HG03103 (cell line): ENCODE measurements at regions not wholly inside any gene's neighbourhood (a gene's known extent, or its start where the extent isn't known, plus 50 kb on each side); places are given as distances from the start of the nearest gene placed in this dataset.
"Not testable (repeated sequence)": the region's sequence is repeated elsewhere in the genome, so short reads cannot be mapped to it uniquely, and the experiment has no call there.

Experiments
- ATAC-seq: cut with Tn5 transposase; IDR thresholded peaks from one replicate; pipeline ENCODE4 v1.9.1; 2021; ENCODE audit warnings: low read depth; ENCODE audit not compliant: unreplicated experiment

- ATAC-seq, result no peak
Observed at GRCh38 chr2:207321514-207321913, 155.8 kb upstream of the KLF7 start.

DNA sequence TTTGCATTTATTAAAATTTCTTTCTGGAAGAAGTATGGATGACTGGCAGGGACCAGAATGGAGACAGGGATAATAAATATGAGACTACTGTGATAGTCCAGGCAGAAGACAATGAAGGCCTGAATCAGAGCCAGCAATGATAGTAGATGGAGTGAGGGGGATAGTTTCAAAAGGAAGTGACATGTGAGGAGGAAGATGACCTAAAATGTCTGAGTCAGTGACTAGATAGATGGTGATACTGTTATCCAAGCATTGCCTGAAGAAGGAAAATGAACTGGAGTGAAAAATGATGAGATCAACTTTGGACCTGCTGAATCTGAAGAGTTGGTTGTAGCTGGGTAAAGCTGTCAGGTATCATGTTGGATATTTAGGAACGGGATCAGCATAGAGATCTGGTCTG, 158.3 kb upstream of the KLF7 start:
- ATAC-seq, result no peak

DNA sequence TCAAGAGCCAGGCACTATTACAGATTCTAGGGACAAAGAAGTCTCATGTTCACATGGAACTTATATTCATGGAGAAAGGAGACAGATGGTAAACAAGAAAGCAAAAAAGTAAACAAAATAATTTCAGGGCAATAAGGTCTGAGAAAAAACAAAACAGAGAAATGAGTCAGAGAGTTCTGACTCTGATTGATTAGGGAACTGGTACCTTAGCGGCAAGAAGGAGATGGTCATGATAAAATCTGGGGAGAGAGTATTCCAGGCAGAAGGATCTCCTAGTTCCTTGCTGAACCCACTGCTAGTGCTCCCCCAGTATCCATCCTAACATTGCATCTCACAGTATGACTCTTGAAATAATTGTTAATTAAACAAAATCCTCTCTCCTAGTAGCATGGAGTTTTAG, 161.8 kb upstream of the KLF7 start:
- no peak for ATAC-seq

- ATAC-seq, result peak; percentile 33
Observed at GRCh38 chr2:207328944-207329386, 163.2 kb upstream of the KLF7 start.

- peak; percentile 47 for ATAC-seq
Observed at GRCh38 chr2:207330912-207331311, 165.2 kb upstream of the KLF7 start.

GRCh38 chr2:207331674-207332073, 165.9 kb upstream of the KLF7 start:
- no peak for ATAC-seq

- ATAC-seq, result peak; percentile 29
Observed at GRCh38 chr2:207332480-207333212, 166.9 kb upstream of the KLF7 start.

DNA sequence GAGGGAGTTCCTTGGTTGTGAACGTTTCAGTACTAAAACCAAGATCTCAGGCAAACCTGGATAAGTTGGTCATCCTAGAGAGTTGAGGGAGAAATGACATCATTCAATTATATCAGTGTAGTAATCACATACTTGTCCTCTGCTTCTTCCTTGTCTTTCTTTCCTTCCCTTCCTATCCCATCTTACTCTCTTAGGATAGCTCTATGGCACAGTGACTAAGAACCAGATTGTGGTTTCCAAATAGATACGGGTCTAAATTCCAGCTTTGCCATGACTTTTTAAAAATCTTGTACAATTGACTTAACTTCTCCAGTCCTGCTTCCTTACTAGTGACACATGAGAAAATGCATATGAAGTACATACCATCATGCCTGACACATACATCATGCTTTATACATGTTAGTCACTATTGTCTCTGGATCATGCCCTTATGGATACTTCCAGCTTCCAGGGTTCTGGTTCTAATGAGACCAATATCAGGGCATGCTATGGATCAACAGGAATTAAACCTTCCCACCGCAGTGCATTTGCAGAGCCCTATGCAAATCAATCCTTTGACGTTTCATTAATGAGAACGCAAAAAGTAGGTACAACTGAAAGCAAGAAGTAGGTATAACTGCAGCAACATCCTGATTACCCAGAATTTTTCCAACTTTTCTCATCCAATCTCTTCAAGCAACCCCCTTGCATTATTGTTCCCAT, 168.0 kb upstream of the KLF7 start:
- no peak for ATAC-seq

GRCh38 chr2:207334301-207334623, 168.5 kb upstream of the KLF7 start:
- no peak for ATAC-seq

DNA sequence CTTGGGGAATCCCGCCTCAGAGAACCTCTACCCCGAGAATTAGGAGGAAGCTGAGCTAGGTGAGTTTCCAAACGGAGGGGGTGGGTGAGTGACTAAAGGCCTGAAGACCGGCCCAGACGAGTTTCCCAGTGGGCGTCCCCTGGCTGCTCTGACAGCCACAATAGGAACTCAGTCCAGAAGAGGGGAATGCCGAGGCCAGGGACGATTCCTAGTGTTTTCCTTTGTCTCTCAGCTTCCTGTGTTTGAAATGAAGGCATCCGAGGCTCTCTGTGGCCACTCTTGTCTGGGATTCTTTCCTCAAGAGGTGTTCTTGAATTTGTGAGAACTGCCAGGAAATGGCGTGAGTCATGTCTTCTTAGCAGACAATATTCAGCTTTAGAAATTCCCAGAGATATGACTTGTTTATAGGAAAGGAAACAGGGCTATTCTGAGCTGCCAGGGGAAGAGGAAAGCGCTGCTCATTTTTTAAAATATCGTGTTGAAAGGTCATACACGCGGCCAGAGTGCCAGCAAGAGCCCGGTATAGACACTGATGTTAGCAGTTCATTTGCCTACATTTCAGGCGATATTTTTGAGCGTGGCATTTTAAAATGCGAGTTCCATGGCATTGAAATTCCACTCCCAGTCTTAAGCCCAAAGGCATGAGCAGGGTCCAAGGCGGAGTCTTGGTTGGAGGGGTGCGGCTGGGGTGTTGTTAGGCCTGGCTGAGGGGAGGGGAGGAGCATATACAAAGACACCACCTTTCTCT, 169.1 kb upstream of the KLF7 start:
- ATAC-seq, result no peak

- no peak for ATAC-seq
Observed at GRCh38 chr2:207337234-207338219, 171.8 kb upstream of the KLF7 start.

- ATAC-seq, result no peak
Observed at GRCh38 chr2:207338220-207338607, 172.5 kb upstream of the KLF7 start.

DNA sequence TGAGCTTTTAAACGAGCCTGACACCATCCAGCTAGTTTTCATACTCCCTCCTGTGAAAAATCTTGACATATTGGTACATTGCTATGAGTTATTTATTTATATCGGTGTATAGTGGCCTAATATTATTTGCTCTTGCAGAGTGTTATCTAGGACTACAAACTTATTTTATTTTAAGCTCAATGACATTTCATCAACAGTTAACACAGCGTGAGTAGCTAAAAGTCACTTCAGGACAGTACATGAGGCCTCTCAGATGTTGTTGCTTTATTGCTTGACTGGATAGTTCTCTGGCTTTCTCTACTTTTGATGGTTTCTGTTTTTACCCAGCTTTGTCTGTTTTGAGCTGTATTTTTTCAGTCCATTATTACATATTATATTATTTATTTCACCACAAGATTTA, 172.9 kb upstream of the KLF7 start:
- ATAC-seq, result no peak

DNA sequence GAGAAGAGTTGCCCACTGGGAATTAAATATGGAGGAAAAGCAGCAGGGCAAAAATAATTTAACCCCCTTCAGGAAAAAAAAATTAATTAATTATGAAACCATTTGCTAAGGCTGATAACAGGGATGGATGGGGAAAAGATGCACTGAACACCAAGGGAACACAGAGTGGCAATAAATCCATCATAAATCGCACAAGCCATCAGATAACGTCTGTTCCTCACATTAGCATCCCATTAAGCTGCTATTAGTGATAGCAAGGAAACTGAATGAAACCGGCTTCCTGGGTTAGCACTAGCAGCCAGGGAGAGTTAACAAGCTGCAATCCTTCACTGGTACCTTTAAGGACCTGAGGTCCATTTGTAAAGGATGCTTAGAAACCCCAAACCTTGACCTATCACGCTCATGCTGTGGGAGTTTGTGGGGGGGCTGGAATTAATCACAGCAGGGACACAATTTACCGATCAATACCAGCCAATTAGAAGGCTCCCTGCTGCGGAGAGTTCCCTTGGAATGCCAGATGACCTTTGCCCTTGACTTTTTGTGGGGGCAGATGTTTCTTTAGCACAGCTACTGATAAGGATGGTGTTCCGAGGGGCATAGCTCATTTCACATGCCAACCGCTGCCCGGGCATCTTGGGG, 175.5 kb upstream of the KLF7 start:
- no peak for ATAC-seq

- ATAC-seq, result no peak
Observed at GRCh38 chr2:207341804-207342203, 176.1 kb upstream of the KLF7 start.

GRCh38 chr2:207344596-207345394, 179.0 kb upstream of the KLF7 start:
- ATAC-seq, result not testable (repeated sequence)

- ATAC-seq, result no peak
Observed at GRCh38 chr2:207351171-207351570, 178.6 kb upstream of the CREB1 start.

DNA sequence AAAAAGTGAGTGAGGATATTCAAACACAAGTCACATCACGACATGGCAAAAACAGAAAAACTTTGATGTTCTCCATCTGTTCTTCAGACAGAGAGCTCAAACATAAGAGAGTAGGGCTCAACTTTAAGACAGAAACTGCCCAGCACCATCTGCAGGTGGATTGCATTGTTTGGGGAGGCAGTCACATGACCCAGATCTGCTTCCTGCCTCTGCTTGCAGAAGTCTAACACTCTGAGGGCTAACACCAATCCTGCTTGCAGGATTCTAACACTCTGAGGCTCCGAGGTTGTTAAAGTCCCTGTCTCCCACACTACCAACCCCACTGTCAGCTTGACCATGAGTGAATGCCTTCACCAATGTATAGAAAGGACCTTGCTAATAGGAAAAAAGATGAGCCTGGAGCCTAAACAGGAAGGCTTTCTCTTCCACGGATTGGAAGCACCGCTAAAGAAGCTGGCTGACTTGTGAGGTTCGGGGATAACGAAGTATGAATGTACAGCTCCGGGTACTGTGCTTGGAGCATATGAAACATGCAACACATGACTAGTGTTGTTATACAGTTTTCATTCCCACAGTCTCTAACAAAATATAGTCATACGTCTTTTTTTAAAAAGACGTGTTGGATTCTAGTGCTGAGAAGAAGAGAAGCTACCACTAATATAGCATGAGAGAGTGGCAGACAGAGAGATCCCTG, 176.6 kb upstream of the CREB1 start:
- ATAC-seq, result peak; percentile 81

- no peak for ATAC-seq
Observed at GRCh38 chr2:207353836-207354235, 175.9 kb upstream of the CREB1 start.
